RKO (cell line): ENCODE measurements at regions not wholly inside any gene's neighbourhood (a gene's known extent, or its start where the extent isn't known, plus 50 kb on each side); places are given as distances from the start of the nearest gene placed in this dataset.
"Not testable (repeated sequence)": the region's sequence is repeated elsewhere in the genome, so short reads cannot be mapped to it uniquely, and the experiment has no call there.

Experiments
- DNase-seq: peaks from one replicate; pipeline ENCODE4 v3.0.0-alpha.2; 2016; ENCODE audit warnings: low spot score

DNA sequence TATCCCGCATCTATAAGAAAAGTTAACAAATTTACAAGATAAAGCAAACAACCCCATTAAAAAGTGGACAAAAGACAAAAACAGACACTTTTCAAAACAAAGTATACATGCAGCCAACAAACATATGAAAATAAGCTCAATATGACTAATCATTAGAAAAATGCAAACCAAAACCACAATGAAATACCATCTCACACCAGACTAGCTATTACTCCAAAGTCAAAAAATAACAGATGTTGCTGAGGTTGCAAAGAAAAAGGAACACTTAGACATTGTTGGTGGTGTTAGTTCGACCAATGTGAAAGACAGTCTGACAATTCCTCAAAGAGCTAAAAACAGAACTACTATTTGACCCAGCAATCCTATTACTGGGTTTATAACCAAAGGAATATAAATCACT, 968.6 kb upstream of the USP15 start:
- no peak for DNase-seq

DNA sequence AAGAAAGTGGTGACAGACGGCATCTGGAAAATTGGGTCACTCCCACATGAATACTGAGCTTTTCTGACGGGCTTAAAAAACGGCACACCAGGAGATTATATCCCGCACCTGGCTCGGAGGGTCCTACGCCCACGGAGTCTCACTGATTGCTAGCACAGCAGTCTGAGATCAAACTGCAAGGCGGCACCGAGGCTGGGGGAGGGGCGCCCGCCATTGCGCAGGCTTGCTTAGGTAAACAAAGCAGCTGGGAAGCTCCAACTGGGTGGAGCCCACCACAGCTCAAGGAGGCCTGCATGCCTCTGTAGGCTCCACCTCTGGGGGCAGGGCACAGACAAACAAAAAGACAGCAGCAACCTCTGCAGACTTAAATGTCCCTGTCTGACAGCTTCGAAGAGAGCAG, 966.2 kb upstream of the USP15 start:
- DNase-seq = not testable (repeated sequence)

DNA sequence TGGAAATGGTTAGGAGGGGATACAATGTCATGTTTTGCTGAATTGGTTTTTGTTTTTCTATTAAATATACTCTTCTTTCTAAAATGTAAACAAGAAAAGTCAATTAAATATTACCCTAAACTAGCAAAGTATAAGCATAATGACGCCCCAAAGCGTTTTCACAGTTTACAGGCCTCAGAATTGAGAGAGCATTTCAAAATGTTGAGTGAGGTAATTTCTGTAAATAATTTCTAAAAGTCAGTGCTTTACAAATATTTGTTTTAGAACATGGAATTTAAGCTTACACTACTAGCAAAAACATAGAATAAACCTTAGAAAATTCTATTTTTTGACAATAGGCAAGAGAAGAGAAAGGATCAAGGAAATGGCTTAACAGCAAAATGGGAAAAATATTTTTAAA, 958.4 kb upstream of the USP15 start:
- DNase-seq = no peak

DNA sequence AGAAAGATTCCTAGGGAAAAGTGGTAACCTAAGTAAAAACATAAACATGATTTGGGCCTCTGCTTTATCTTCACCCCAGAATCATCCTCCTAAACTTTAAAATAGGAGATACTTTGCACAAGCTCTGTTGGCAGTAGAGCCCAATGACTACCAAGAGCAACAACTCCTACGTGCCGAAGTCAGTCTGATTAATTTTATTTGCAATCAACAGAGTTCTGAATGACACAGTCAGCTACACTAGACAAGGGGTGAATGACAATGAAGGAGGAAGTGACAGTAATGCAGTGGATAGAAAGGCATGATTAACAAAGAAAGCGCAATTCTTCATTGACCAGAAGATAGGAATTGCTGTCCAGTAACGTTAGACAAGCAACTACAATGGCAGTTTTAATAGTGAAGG, 957.9 kb upstream of the USP15 start:
- no peak for DNase-seq

DNA sequence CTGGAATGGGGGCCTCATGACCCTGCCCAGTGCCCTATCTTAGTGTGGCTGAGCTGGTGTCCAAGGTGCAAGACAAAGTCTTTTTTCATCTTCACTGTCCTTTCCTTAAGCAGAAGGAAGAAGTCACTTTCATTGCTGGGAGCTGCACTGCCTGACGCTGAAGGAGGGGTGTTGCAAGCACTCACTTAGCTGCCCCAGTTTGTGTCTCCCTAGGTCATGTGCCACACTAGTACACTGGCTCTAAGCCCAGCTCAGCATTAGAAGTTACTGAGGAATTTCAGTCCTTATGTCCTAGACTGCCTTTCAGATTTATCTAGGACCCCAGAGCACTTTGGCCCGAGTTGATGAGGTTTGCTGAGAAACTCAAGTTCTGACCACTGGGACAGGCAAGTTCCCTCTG, 952.0 kb upstream of the USP15 start:
- DNase-seq = no peak

DNA sequence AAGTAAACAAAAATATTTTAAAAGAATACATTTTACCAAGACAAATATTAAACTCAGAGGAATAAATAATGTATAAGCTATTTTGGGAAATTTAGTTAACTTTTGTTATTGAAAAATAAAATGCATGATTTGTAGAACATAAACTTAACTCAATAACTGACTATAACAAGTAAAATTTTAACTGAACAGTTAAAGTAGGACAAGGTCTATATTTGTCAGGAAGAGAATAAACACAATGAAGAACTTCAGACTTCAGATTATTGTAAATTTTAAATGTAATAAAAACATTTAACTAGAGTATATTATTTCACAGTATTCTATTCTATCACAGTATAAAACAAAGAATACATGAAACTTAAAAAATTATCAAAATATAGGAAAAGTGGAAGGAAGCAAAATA, 948.8 kb upstream of the USP15 start:
- no peak for DNase-seq

DNA sequence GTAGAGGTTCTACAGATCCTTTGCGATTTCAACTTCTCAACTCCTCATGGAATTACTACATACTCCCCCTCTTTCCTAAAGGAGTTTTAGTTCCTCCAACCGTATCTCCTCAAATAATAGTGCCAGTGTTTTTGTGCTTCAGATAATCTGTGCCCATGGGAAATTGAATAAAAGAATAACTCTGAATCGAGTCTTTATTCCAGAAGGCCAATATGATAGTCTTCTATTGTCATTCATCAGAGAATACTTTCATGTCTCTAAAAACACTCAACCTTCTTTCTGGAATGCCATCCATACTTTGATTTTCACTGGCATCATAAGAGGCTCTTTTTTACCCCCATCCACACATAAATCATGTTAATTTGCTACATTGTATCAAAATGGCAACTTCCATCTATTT, 911.3 kb upstream of the USP15 start:
- no peak for DNase-seq

DNA sequence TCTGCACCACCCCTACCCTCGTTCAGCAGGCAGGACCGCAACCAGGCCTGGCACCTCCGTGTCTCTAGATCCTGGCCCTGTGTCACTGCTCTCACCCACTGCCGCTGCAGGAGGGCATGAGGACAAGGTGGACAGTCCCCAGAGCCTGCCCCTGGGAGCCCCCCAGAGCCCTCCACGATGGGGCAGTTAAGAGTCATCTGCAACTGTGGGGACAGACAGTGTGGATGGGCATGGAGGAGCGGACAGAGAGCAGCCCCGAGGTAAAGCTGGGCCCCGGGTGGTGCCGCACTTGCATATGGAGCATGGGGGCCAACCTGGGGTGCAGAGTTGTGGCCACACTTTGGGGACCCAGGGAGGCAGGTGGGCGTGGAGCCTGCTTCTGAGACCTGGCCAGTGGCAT, 905.1 kb upstream of the USP15 start:
- DNase-seq = no peak

DNA sequence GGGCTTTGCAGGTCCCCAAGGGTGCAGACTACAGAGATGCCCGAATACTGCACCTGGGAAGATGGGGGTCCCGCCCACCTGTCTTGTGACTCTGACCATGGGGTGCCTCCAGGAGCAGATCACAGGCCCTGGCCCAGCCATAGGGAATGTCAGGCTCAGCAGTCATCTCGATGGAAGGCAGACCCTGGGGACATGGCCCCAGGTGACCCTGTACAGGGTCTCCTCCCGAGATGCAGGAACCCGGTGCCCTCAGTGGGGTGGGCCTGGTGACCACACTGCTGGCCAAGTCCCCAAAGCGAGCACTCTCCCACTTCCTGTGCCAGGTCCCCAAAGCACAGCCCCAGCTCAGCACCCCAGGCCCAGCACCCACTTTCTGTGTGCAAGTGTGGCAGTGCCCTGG, 903.7 kb upstream of the USP15 start:
- no peak for DNase-seq

DNA sequence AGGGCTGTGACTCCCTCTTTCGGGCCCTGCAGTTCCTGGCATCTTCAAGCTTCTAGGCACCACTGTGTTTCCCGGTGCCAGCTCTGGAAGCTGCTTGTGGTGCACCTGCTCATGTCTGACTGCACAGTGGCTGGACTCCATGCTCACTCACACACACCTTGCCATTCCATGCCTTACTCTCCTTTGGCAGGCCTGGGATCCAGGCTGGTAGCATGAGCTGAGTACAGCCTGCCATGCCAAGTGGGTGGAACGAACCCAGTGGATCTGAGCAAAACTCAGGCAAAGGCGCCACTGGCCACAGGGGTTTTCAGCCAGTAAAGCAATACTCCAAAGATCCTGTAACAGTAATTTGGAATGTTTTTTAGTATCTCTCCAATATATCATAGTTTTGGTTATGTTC, 902.7 kb upstream of the USP15 start:
- DNase-seq = no peak

DNA sequence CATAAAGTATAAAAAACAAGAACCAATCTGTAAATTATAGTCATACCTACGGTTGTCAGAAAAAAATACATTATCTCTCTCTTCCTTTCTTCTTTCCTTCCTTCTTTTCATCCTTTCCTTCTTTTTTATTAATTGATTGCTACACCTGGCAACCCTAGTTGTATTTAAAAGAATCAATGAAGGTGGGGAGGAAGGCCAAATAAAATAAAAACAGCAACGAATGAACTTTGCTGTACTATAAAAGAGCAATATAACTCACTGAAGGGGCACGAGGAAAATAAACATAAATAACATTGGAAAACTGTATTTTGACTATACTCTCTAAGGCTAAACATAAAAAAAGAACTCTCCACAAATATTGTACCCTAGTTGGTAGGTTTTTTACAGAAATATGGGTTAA, 898.2 kb upstream of the USP15 start:
- no peak for DNase-seq

DNA sequence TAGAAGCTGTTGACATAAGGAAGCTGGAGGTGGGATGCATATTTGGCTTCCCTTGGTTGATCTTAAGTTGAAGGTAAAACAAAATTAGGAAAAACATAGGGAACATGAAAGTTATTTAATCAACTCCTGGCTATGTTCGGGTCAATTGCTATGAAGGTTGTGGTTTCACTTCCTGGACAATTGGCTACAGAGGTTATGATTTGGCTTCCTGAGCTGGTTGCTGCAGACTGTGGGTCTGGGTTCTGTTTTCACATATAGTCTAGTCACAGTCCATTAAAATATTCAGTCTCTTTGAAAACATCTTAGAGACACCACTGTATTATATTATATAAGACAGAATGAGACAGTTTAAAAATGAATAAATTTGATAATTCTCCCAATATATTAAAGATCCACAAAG, 895.2 kb upstream of the USP15 start:
- no peak for DNase-seq

DNA sequence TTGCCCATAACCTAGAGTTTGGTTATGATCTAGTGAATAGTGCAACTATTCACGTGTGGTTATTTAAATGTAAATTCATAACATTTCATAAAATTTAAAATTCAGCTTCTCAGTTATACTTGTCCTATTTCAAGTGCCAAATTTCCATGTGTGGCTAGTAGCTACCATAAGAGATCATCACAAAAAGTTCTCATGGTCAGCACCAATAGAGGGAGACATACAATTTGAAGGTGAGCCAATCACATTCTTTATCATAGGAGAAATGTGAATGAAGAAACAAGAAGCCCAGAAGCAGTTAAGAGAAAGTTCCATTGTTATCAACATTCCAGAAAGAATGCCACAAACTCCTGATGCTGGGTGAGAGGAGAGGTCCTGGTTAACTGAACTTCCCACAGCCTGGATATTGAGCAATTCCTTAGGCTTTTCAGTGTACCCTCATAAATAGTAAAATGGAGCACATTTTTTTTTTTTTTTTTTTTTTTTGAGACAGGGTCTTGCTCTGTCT, 892.9 kb upstream of the USP15 start:
- peak; percentile 19 for DNase-seq

DNA sequence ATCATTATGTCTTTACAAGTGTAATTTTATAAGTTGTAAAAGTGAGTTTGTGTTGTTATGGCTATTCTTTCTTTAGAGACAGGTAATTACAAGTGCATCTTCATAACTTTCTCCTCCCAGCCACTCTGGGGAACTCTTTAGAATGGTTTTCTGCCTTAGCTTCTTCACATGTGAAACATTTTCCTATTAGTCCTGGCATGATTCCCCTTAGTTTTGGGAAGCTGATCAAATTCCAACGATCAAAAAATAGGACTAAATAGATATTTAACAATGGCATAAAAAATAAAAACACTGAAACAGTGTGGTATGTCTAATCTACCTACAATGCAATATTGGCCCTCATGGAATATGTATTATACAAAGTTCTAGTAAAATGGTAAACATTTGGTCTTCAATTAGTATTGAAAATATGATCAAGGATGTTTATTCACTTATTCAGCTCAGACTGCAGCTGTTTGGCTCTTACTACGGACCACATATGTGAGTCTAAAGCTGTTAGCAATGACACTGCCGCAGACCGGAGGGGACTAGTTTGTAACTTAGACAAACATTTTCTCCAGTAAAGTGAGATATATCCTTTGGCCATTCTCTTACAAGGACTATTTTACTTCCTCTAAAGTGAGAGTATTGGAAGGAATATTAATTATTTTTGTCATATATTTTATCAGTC, 890.8 kb upstream of the USP15 start:
- DNase-seq = no peak

DNA sequence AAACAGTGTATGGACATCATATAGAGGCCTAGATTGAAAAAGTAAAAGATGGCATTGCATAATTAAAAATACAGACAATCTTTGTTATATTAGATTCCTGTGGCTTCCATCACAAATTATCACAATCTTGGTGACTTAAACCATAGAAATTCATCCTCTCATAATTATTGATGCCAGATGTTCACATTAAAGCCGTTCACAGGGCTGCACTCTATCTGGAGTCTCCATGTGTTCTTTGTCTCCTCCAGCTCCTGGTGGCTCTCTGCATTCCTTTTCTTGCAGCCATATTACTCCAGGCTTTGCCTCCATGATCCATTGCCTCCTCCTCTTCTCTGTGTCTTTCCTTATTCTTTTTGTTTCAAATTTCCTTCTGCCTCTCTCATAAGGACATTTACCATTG, 875.7 kb upstream of the USP15 start:
- no peak for DNase-seq

DNA sequence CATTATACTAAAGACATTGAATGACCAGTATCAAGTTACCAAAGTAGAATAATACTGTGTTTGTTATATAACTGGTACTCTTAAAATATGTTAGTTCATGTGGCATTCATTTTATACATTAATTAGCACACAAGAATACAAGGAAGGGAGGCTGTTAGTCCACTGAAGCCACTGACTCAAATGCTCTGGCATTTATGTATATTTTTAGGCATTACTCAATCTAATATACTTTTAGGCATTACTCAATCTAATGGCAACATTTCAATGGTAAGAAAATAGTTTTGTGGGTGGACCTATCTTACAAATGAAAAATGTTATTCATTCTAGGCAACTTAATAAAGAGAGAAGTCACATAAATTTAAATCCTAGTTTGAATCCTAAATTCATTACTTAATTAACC, 874.4 kb upstream of the USP15 start:
- no peak for DNase-seq

DNA sequence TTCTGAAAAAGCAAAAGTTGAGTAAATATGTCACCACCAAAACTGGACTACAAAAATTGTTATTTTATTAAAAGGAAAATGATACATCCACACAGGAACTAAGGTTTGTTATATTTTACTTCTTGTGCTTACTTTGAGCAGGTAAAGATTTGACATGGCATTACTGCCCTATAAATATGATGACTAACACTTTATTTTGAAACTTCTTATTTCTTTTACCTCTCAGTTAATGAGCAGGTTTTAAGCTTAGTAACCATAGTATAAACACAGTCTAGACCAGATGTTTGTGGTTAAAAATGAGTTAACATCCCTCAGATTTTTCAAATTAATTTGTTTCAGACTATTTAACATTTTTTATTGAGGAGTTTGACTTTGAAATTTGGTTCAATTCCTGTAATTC, 862.5 kb upstream of the USP15 start:
- DNase-seq = no peak

DNA sequence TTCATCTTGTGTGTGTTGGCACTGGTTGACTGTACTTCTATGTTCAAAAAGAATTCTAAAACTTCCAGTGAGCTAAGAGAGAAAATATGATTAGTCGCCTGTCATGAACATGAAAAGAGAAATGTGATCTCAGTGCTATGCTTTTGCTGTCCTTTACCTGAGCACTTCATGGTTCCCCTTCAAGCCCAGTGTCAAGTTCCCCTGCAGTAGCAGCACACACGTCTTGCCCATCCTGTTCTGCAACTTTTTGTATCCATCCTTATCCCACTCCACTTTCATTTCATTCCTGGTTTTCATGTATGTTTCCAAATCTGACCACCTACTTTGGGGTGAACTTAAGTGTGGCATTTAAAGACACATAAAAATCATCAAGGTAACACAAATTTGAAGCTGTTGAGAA, 848.0 kb upstream of the USP15 start:
- no peak for DNase-seq

DNA sequence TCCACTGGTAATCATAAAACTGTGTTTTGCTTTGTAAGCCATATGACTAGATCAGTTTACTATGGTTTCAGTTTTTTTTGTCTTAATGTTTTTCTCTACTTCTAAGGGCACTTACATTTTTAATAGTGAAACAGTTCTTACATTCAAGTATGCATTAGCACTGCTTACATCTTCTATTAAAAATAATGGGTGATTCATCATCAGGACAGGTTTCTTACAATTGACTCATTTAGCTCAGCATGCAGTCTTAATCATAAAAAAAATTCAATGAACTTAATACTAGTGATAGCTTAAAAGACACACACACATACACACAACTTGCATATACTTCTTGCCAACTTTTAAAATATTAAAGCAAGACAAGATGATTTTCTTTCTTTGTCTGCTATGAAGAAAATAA, 845.7 kb upstream of the USP15 start:
- peak; percentile 1 for DNase-seq

DNA sequence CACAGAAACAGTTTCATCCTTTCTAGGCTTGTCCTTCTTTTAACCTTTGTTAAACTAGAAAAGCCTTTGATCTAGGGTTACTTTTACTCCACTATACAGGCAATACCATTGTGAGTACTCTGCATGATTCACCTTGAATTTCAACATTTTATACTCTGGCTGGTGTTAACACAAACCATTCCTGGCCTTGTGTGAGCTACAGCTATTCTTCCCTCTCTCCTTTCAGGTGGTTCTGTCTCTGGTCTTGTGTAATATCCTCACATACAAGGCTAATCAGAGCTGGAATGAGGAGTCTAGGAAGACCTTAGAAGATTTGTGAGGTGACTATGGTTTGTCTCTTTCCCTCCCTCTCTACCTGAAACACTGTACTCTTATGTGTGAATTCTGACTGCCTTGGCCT, 837.4 kb upstream of the USP15 start:
- no peak for DNase-seq

DNA sequence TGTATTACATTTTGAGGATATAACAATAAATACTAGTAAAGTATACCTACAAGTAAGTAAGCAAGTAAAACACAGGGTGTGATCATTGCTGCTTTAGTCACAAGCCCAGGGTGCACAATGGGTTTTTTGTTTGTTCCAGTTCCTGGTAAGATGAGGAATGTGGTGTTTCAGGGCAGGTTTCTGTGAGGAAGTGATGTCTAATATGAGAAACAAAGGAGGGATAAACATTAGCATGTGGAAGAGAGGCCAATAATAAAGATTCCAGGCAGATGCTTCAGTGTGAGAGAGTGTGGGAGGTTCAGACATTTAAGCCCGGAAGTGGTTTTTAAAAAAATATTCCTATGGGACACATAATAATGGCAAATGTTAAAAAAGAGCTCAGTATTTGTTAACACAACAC, 808.1 kb upstream of the USP15 start:
- no peak for DNase-seq

DNA sequence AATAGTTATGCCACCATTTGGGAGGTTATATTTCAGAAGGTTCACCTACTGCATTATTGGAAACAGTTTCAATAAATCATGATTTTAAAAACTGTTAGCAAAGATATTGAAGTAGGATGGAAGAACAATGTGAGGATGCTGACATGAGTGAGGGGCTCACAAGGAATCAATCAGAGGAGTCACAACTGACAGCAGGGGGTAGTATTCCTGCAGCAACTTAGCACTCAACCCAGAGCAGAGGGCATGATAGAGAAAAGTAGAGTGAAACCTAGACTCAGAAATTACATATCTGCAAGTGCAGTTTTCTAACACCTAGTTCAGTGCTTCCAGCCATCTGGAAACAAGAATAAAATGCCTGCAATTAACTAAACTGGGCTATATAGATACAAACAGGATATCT, 772.5 kb upstream of the USP15 start:
- no peak for DNase-seq

DNA sequence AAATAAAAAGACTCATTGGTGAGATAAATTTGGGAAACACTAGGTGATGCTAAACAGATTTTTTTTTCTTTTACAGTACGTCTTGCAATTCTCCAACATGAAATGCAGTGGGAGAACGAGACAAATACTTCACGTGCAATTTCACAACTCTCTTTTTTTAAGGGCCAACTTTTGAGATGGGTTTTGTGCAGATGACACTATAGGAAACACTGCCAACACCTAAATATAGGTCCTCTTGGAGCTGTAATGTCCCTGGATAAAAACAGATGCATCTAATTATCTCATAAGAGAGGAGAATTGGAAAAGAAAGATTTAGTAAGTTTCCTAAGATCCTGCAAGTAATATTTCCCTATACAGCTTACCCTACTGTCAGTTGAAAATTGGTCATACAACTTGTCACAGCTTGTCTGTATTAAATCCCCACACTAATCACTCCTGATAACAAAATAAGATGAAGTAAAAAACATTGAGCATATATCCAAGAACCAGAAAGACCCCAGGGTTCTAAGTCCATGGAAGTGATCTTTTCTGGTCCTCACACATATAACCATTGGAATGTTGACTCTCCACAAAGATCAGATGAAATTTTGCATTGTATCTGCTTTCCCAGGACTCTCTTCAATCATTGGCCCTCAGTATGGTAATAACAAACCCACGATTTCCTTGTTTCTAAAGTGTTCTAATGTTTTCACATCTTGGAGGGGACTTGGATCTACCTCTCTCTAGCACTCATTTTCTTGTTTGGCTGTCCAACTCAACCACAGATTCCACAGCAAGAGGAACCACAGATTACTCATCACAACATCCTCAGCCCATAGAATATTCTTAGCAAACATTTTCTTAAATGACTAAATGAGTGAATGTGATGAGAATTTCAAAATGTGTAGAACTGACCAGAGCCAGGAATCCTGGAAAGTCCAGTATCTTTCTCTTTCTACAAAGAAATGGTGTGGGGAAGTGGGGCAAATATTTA, 769.4 kb upstream of the USP15 start:
- DNase-seq = peak; percentile 2

DNA sequence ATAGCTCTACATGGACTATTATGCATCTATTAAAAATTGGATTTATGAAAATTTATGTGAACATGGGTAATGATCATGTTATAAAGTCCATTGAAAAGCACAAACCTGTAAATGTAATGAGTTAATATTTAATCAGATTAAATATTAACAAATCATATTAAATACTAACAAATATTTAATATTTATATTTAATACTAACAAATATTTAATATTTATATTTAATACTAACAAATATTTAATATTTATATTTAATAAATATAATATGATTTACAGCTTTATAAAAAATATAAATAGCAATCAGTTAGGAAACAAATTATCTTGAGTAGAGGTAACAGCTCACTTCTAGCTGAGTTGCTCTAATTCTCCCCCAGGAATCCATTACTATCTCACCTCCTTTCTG, 758.0 kb upstream of the USP15 start:
- no peak for DNase-seq
